ENCODE measurements at regions not wholly inside any gene's neighbourhood (a gene's known extent, or its start where the extent isn't known, plus 50 kb on each side); places are given as distances from the start of the nearest gene placed in this dataset.

GRCh38 chr12:123100882-123101281 is 50.0 kb downstream of the PITPNM2 start:
- DNase-seq: no peak
- in situ Hi-C loops (cut with HindIII; ENCODE audit: low pct_ligation_motif_present, low pct_unique_long_range_greater_than_20kb, low sequenced_read_pairs): no loop called here

- DNase-seq: no peak
- in situ Hi-C loops (cut with HindIII; ENCODE audit: low pct_ligation_motif_present, low pct_unique_long_range_greater_than_20kb, low sequenced_read_pairs): no loop called here
Measured at GRCh38 chr12:123100450-123100849, 50.4 kb downstream of the PITPNM2 start.

- no peak for DNase-seq
- in situ Hi-C loops (cut with HindIII; ENCODE audit: low pct_ligation_motif_present, low pct_unique_long_range_greater_than_20kb, low sequenced_read_pairs): no loop called here
Measured at GRCh38 chr12:123099560-123100192, 51.2 kb downstream of the PITPNM2 start.

DNA sequence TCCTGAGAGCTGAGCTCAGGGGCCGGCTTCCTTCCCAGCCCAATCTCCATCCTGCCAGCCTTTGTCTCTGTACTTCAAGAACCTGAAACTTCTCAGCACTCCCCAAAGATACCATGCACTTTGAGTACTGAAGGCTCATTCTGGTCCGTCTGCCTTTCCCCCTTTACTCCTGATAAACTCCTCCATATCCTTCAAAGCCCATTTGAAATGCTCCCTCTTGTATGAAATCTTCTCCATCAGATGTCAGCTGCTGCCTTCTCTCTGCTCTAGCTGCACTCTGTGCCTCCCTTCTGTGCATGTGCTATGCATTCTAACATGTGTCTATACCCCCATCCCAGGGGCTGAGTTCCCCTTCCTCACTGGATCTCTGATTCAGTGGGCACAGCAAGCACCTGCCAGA is 52.1 kb downstream of the PITPNM2 start:
- in situ Hi-C loops (cut with HindIII; ENCODE audit: low pct_ligation_motif_present, low pct_unique_long_range_greater_than_20kb, low sequenced_read_pairs): no loop called here
- no peak for DNase-seq

DNA sequence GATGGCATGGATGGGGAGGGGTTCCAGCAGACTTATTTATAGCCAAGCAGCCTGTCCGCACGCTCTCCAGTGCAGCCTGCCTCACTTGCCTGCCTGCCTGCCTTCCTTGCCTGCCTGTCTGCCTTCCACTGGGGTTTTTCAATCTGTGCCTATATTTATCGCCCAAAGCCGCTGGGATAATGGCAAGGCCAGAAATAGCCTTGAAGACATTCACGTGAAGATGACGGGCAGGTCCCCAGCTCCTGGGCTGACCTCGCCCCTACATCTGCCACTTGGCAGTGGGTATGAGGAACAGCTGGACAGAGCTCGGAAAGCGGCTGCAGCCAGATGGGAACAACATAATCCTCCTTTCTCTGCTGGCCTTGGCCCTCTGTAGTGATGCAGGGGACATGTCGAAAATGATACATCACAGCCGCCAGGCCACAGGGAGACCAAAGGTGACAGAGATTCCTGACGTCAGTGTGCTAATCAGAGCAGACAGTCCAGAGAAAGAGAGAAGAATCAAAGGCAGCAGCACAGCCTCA is 53.3 kb downstream of the PITPNM2 start:
- in situ Hi-C loops (cut with HindIII; ENCODE audit: low pct_ligation_motif_present, low pct_unique_long_range_greater_than_20kb, low sequenced_read_pairs): no loop called here
- DNase-seq: no peak

GRCh38 chr12:123096741-123097140 is 54.1 kb downstream of the PITPNM2 start:
- in situ Hi-C loops (cut with HindIII; ENCODE audit: low pct_ligation_motif_present, low pct_unique_long_range_greater_than_20kb, low sequenced_read_pairs): no loop called here
- no peak for DNase-seq

DNA sequence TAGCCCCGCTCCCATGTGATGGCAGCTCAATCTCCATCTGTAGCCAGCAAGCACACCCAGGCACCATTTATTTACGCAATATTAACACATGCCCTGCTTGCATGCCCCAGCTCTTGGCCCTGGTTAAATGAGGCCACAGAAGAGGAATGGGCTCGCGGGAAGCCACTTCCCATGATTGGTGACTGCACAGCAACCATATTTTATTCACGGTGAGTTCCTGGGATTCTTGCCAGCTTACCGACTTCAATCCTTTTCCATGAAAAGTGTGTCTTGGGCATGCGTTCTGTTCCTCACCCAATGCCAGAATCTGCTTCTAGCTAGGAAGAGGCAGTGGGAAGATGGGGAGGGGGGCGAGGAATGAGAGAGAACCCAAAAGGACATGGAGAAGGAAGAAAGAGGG is 54.7 kb downstream of the PITPNM2 start:
- in situ Hi-C loops (cut with HindIII; ENCODE audit: low pct_ligation_motif_present, low pct_unique_long_range_greater_than_20kb, low sequenced_read_pairs): no loop called here
- DNase-seq: no peak

- in situ Hi-C loops (cut with HindIII; ENCODE audit: low pct_ligation_motif_present, low pct_unique_long_range_greater_than_20kb, low sequenced_read_pairs): no loop called here
- no peak for DNase-seq
Measured at GRCh38 chr12:123095078-123095881, 55.6 kb downstream of the PITPNM2 start.

DNA sequence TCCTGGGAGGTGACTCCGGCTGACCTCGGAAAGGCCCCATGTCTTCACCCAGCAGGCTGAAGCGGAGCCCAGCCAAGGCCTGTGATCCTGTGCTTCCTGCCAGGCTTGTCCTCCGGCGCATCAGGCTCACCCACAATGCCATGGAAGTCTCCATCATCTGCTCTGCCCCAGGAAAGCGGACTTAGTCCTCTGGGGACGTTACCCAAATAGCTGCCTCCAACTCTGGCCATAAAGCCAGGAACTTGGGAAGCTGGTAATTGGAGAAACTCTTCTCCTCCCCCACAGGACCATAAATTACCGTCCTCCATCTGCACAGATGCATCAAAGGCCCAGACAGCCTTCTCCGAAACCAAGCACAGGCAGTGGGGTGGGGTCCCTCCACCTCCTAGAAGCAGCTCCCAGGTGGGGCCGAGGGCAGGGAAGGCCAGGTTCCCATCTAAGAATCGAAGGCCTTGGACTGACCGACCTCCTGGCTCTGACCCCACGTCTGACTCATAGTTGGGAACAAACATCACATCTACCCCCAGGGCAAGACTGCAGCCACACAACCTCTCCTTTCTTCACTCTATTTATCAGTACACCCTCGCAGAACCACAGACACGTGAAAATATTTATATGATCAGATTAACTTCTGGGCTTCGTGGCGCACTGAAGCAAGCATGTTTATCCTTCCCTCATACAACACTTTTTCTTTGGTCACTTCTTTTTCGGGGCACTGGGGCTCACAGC is 56.4 kb downstream of the PITPNM2 start:
- in situ Hi-C loops (cut with HindIII; ENCODE audit: low pct_ligation_motif_present, low pct_unique_long_range_greater_than_20kb, low sequenced_read_pairs): no loop called here
- no peak for DNase-seq

DNA sequence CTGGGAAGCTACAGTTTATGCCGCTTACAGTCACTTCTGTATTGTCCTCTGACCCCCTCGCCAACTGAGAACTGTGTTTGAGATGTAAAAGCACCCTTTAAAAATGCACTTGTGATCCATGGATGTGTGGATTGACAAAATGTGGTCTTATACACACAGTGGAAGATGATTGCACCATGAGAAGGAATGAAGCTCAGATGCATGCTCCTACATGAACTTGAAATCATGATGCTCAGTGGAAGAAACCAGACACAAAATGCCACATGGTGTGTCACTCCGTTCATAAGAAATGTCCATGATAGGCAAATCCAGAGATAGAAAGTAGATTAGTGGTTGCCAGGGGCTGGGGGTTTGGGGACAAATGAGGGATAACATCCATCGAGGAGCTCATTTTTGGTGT is 58.0 kb downstream of the PITPNM2 start:
- in situ Hi-C loops (cut with HindIII; ENCODE audit: low pct_ligation_motif_present, low pct_unique_long_range_greater_than_20kb, low sequenced_read_pairs): no loop called here
- DNase-seq: no peak

- in situ Hi-C loops (cut with HindIII; ENCODE audit: low pct_ligation_motif_present, low pct_unique_long_range_greater_than_20kb, low sequenced_read_pairs): no loop called here
- no peak for DNase-seq
Measured at GRCh38 chr12:123091230-123092150, 59.4 kb downstream of the PITPNM2 start.

GRCh38 chr12:123089631-123090353 is 61.1 kb downstream of the PITPNM2 start:
- DNase-seq: peak; percentile 98
- in situ Hi-C loops (cut with HindIII; ENCODE audit: low pct_ligation_motif_present, low pct_unique_long_range_greater_than_20kb, low sequenced_read_pairs): no loop called here

GRCh38 chr12:123089140-123089539 is 61.8 kb downstream of the PITPNM2 start:
- no peak for DNase-seq
- in situ Hi-C loops (cut with HindIII; ENCODE audit: low pct_ligation_motif_present, low pct_unique_long_range_greater_than_20kb, low sequenced_read_pairs): no loop called here

DNA sequence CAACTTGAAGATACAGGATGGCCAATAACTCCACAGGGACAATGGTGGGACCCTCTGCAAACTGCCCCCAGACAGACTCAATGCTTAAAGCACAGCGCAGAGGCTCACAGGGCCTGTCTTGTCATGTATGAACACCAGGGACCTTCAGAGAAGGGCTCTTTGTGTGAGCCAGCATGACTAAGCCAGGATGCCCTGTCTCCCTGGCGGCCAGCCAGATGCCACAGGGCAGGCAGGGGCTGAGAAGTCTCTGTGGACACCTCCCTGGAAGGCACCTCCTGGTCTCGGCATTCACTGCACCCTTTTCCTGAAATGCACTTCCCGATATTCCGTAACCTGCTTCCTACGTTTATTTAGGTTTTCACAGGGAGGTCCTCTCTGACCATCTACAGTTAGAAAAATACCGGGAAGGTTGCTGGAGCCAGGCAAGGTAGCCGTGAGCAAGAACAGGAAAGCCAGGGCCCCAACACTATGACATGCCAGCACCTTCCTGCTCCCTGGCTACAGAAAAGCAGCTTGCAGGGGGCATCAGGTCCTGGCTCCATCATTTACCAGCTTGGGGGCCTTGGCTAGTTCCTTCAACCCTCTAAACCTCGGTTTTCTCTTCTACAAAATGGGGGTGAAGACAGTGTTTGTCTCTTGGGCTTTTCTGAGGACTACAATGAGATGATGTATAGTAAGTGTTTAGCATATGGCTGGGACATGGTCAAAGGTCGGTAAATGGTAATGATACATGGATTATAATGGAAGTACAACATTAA is 65.0 kb downstream of the PITPNM2 start:
- in situ Hi-C loops (cut with HindIII; ENCODE audit: low pct_ligation_motif_present, low pct_unique_long_range_greater_than_20kb, low sequenced_read_pairs): no loop called here
- DNase-seq: peak; percentile 95

- no peak for DNase-seq
- in situ Hi-C loops (cut with HindIII; ENCODE audit: low pct_ligation_motif_present, low pct_unique_long_range_greater_than_20kb, low sequenced_read_pairs): no loop called here
Measured at GRCh38 chr12:123085066-123085465, 65.8 kb downstream of the PITPNM2 start.

- no peak for DNase-seq
- in situ Hi-C loops (cut with HindIII; ENCODE audit: low pct_ligation_motif_present, low pct_unique_long_range_greater_than_20kb, low sequenced_read_pairs): no loop called here
Measured at GRCh38 chr12:123083661-123084571, 67.0 kb downstream of the PITPNM2 start.
